Prostate gland (tissue), 2 donors: ENCODE measurements at regions not wholly inside any gene's neighbourhood (a gene's known extent, or its start where the extent isn't known, plus 50 kb on each side); places are given as distances from the start of the nearest gene placed in this dataset.

ENCODE experiments used
- CTCF ChIP-seq, 4 experiments: fragments of 200-600 bp in 2 of 4; fragments of 450-650 bp in 2 of 4; sonication (generic) in 2 of 4; IDR thresholded peaks; 1 replicate in 3 of 4; 2 replicates in 1 of 4; pipeline ENCODE4 v1.5.1; 2016 to 2019; ENCODE audit warnings: antibody characterized with exemption in 4 of 4, mild to moderate bottlenecking in 2 of 4, moderate library complexity in 2 of 4
- POLR2AphosphoS5 ChIP-seq: sonication (generic); formaldehyde crosslinking; IDR thresholded peaks from one replicate; pipeline ENCODE4 v1.6.1; 2017; ENCODE audit warnings: antibody characterized with exemption

GRCh38 chr2:175518206-175518605 lies 336.7 kb upstream of the ATP5MC3 start:
- TF ChIP-seq CTCF (IDR thresholded peaks at IDR 0.05) (no peak), POLR2AphosphoS5 (no peak)
